ENCODE measurements at regions not wholly inside any gene's neighbourhood (a gene's known extent, or its start where the extent isn't known, plus 50 kb on each side); places are given as distances from the start of the nearest gene placed in this dataset.
A peak's percentile ranks its signal among the peaks of the same experiment; 100 is the strongest.

DNA sequence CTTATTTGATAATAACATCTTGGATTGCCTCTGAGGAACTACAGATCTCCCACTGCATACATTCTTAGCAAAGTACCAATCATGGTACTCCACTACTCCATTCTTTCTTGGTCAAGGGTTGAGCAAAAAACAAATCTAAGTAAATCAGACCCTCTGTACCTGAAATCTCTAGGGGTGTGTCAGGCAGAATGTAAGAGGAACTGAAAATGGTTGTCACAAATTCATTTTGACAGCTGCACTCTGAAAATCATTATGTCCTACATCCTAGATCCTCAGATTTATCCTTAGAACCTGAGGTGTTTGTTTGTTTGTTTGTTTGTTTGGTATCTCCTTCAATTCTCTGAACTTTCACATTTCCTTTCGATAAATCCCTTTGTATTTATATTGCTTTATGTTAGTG lies 433.2 kb upstream of the BTBD3 start:
- DNase-seq (ENCODE audit: low read depth): no peak
- H3K4me3 ChIP-seq (ENCODE audit: low read depth, low read length): no peak overlapping the region
- TF ChIP-seq, protein P1, sequence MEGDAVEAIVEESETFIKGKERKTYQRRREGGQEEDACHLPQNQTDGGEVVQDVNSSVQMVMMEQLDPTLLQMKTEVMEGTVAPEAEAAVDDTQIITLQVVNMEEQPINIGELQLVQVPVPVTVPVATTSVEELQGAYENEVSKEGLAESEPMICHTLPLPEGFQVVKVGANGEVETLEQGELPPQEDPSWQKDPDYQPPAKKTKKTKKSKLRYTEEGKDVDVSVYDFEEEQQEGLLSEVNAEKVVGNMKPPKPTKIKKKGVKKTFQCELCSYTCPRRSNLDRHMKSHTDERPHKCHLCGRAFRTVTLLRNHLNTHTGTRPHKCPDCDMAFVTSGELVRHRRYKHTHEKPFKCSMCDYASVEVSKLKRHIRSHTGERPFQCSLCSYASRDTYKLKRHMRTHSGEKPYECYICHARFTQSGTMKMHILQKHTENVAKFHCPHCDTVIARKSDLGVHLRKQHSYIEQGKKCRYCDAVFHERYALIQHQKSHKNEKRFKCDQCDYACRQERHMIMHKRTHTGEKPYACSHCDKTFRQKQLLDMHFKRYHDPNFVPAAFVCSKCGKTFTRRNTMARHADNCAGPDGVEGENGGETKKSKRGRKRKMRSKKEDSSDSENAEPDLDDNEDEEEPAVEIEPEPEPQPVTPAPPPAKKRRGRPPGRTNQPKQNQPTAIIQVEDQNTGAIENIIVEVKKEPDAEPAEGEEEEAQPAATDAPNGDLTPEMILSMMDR (conservative IDR thresholded peaks at IDR 0.05; ENCODE audit: low read depth, low read length): no peak

DNA sequence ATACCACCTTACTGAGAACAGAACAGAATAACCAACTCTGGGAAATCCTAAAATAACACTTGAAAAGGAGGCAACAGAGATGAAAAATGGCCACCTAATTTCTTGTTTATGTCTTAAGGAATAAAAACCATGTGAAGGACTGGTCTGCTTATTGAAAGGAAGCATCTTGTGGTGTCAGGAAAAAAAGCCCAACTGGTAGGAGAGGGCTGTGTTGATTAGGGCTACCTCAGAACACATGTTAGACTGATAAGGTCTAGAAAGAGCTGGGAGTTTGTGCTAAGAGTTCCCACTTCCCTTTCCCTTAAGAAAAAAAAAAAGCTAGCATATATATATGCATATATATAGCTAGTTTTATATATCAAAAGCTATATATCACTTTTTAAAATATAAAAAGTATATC lies 425.3 kb upstream of the BTBD3 start:
- H3K4me3 ChIP-seq (ENCODE audit: low read depth, low read length): no peak overlapping the region
- TF ChIP-seq, protein P1 (conservative IDR thresholded peaks at IDR 0.05; ENCODE audit: low read depth, low read length): no peak
- DNase-seq (ENCODE audit: low read depth): no peak

DNA sequence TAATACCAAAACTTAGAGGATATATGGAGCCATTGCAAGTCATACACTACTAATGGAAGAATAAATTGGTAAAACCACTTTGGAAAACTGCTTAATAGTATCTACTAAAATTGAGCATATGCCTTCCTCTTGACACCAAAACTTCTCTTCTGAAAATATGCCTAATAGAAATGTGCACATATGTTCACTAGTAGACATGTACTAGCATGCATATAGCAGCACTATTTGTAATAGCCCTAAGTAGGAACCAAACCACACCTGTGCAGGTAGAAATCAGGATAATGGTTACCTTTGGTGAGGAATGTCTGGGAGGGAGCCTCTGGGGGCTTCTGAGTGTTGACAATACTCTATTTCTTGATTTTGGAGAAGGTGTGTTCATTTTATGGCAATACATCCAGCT lies 424.8 kb upstream of the BTBD3 start:
- DNase-seq (ENCODE audit: low read depth): no peak
- TF ChIP-seq, protein P1 (conservative IDR thresholded peaks at IDR 0.05; ENCODE audit: low read depth, low read length): no peak
- no peak overlapping the region for H3K4me3 ChIP-seq (ENCODE audit: low read depth, low read length)

DNA sequence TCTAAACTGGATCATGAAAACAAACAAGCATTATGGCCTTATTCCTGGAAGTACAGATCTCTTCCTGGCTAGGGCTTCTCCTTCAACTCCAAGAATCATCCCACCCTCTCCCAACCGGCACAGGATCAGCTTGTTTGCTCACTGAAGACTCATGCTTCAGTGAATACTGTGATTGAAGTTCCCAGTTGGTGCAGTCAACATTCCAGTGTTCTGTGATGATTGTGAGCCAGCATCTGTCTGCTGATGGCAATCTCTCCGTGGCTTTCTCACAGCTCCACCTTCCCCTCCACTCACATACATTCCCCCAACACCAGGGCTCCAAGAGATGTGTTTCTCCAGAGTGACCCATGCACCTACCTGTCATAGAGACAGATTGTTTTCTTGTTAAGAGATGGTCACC lies 421.3 kb upstream of the BTBD3 start:
- DNase-seq (ENCODE audit: low read depth): peak; percentile 60
- TF ChIP-seq, protein P1 (conservative IDR thresholded peaks at IDR 0.05; ENCODE audit: low read depth, low read length): no peak
- H3K4me3 ChIP-seq (ENCODE audit: low read depth, low read length): no peak overlapping the region

DNA sequence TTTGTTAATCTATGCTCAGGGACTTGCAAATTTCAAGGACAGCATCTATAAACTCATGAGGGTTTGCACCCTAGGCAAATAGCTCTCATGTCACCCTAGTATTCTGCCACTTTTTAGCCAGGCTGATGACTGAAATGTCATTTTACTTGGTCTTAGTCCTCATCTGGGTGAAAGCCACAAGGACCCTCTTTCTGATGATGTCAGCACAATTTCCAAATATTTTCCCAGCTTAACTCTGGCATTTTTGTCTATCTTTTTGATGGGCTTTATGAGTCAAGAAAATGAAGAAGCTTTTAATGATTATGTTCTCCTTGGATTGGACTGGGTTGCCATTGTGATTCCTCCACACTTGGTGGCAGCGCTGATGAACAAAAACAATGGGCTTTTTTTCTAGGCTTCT lies 420.1 kb upstream of the BTBD3 start:
- no peak overlapping the region for H3K4me3 ChIP-seq (ENCODE audit: low read depth, low read length)
- no peak for DNase-seq (ENCODE audit: low read depth)
- TF ChIP-seq, protein P1 (conservative IDR thresholded peaks at IDR 0.05; ENCODE audit: low read depth, low read length): peak; percentile 21

DNA sequence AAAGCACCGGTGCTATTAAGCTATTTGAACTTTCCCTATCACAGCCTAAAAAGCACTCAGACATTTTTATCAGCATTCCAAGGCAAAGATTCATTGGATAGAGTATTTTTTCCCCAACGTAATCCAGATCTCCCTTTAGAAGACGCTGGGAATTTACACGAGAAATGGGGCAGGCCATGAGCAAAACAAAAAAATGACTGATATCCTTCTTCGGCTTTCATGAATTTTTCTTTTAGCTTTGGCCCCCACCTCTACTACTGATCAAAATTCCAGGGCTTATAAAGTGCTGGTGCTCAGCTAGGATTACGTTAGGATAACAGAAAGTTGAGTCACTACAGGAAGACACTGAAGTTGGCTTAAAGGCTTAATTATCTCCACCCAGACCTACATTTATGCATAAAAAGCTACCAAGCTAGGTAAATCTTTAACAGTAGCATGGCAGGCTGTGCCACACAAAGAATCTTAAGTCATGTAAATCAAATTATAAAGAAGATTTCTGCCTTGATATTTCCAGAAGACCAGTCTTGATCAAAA lies 418.5 kb upstream of the BTBD3 start:
- no peak overlapping the region for H3K4me3 ChIP-seq (ENCODE audit: low read depth, low read length)
- DNase-seq (ENCODE audit: low read depth): no peak
- TF ChIP-seq, protein P1 (conservative IDR thresholded peaks at IDR 0.05; ENCODE audit: low read depth, low read length): no peak

DNA sequence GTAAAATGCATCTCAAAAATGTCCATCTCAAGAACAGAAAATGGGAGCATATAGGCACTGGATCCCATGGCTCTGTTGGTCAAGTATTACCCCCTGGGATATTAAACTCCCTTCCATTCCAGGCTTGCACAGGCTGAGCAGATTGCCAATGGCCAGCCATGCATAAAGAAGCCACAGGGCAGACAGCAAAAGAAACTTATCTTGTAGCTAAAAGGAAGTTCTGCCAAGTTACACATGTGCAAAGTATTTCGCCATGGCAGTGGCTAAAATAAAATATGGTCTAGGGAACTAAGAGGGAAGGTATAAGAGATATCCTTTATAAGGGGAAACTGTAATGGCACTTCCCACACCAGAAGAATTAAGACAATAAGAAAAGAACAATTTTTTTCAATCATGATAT lies 415.6 kb upstream of the BTBD3 start:
- H3K4me3 ChIP-seq (ENCODE audit: low read depth, low read length): no peak overlapping the region
- TF ChIP-seq, protein P1 (conservative IDR thresholded peaks at IDR 0.05; ENCODE audit: low read depth, low read length): no peak
- DNase-seq (ENCODE audit: low read depth): no peak
